Large intestine (tissue), 3 donors: ENCODE measurements at regions not wholly inside any gene's neighbourhood (a gene's known extent, or its start where the extent isn't known, plus 50 kb on each side); places are given as distances from the start of the nearest gene placed in this dataset.

Experiments
- DNase-seq, 2 donors: peaks; one replicate each; pipeline versions ENCODE4 v3.0.0 to v3.0.0-alpha.2; 2013
- H3K27ac ChIP-seq: one replicate; pipeline ENCODE4 v1.5.1; 2013; ENCODE audit warnings: low read length
- H3K27me3 ChIP-seq: 2 replicates; pipeline ENCODE4 v1.6.1; 2013; ENCODE audit warnings: low read length; ENCODE audit not compliant: control insufficient read depth, insufficient read depth
- H3K36me3 ChIP-seq: 2 replicates; pipeline ENCODE4 v1.6.1; 2013; ENCODE audit warnings: low read length; ENCODE audit not compliant: control insufficient read depth, insufficient read depth
- H3K4me1 ChIP-seq: one replicate; pipeline ENCODE4 v1.6.1; 2013; ENCODE audit warnings: low read length; ENCODE audit not compliant: control insufficient read depth, insufficient read depth
- H3K4me3 ChIP-seq: one replicate; pipeline ENCODE4 v1.5.1; 2013; ENCODE audit warnings: low read length
- H3K9me3 ChIP-seq: one replicate; pipeline ENCODE4 v1.6.1; 2013; ENCODE audit warnings: mild to moderate bottlenecking, low read depth, low read length, moderate library complexity; ENCODE audit not compliant: control insufficient read depth
- WGBS: methylation state at CpG from one replicate; pipeline ENCODE4 v1.1.5; 2013; ENCODE audit warnings: low lambda C conversion rate; ENCODE audit not compliant: insufficient coverage; 5-methylcytosine and 5-hydroxymethylcytosine counted together

DNA sequence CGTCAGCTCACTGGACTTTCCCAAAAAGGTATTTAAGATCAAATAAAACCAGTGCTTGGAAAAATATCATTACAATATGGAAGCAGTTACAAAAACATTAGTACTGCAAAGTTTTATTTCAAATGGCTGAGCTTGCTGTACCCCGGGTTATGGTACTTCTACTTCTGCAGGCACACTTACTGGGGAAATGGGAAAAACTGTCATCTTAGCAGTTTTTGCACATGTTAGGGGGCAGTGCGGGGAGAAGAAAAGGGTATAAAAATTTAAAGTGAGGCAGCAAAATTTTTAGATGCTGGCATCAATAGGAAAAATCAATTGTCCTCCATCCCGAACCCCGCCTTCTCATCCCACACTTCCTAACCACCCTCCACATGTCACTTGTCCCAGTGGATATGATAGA lies 133.4 kb downstream of the ATG4C start:
- Histone ChIP-seq H3K4me1 (peaks cover 3% of the 10 kb centered on the region), H3K36me3 (no peaks in the 10 kb centered on the region), H3K27ac (no peak overlapping the region), H3K9me3 (no peaks in the 10 kb centered on the region), H3K27me3 (no peaks in the 10 kb centered on the region), H3K4me3 (no peak overlapping the region)
- DNase-seq: no peak
- WGBS: 100% methylated on average over 2 of the region's 5 CpGs

DNA sequence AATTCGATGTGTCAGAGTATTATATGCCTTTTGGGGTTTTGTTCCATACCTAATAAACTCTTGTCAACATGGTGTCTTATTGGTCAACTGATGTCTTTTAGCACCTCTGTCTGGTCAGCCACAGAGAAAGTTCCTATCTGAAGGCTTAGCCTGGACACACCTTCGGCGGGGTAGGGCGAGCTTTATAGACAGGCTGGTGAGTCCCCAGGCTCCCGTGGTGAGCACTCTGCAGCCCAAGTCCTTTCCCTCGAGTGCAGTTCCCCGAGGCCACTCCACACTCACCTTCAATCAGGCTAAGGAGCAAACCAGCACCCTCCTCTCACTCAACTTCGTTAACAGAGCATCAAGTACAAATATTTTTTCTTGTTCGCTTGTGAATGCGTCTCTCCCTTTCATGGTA lies 133.9 kb downstream of the ATG4C start:
- no peaks in the 10 kb centered on the region for H3K9me3 ChIP-seq
- no peak for DNase-seq
- no peaks in the 10 kb centered on the region for H3K36me3 ChIP-seq
- H3K27me3 ChIP-seq: no peaks in the 10 kb centered on the region
- no peak overlapping the region for H3K4me3 ChIP-seq
- H3K4me1 ChIP-seq: peaks cover 3% of the 10 kb centered on the region
- whole genome bisulfite sequencing: 100% methylated on average over 1 of the region's 10 CpGs
- H3K27ac ChIP-seq: no peak overlapping the region

DNA sequence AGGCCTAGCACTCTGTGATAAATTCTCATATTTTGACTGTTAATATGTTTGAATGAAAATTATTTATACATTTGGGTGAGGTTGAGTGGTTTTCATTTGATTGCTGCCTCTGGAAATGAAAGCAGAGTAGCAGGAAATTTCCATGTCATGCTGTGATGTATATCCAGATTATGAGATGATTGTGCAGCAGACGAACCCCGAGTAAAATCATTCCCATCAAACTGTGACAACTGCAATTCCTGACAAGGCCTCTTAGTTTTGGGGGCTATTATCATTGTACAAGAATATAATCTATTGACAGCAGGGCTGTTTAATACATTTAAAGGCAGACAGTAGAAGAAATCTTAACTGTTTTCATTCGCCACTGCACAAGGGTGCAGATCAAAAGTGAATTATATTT lies 134.8 kb downstream of the ATG4C start:
- DNase-seq: no peak
- Histone ChIP-seq H3K27ac (no peak overlapping the region), H3K9me3 (no peaks in the 10 kb centered on the region), H3K27me3 (no peaks in the 10 kb centered on the region), H3K4me1 (peaks cover 3% of the 10 kb centered on the region), H3K4me3 (no peak overlapping the region), H3K36me3 (no peaks in the 10 kb centered on the region)
- no CpG with 5 or more reads among the region's 3 CpGs for WGBS

DNA sequence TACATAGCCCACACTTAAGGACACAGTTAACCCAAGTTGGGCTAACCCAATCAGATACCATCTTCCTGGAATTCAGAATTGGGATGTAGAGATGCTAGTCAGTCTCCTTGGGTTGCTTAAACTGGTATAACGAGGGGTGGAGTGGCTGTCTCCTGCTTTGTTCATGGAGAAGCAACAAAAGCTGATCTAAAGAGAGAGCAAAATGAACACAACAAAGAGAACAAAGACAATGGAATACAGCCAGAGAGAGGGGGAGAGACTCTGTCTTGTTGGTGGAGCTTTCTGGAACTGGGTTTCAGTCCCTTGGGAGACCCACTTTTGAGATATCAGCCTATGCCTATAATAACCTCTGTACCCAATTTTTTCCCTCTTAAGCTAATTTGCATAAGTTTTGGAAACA lies 138.1 kb downstream of the ATG4C start:
- no peaks in the 10 kb centered on the region for H3K36me3 ChIP-seq
- WGBS: no CpG with 5 or more reads among the region's 1 CpG

DNA sequence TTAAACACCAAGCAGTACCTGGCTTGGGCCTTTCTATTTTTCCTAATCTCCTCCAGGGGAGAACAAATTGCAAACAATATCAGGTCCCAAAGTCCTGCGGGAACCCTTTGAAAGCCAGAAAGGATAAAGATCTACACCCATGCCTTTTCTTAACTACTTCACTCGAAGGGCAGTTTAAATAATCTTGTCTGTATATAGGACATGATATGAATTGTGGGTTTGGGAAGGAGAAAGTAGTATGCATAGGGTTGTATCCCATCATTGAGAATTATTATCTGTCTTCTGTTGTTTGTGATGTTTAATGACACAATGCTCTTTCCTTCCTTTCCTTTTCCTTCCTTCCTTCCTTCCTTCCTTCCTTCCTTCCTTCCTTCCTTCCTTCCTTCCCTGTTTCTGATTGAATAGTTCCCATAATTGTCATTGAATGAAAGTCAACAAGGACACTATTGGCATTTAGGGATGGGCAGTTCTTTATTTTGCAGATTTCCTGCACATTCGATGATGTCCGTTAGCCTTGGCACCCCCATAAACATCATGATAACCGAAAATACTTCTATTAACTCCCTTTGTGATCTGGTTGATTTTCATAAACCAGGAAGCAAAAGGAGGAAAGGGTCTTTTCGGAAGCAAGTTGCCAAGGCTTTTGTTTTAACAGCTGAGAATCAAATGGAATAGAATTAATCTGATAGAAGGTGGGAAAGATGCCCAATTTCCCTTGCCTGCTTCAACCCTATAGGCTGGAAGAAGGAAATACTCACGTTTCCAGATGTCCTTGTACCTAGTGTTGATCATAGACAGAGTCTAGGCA lies 141.3 kb downstream of the ATG4C start:
- no peak overlapping the region for H3K27ac ChIP-seq
- H3K4me1 ChIP-seq: no peaks in the 10 kb centered on the region
- no peaks in the 10 kb centered on the region for H3K27me3 ChIP-seq
- H3K36me3 ChIP-seq: no peaks in the 10 kb centered on the region
- DNase-seq: no peak
- no peaks in the 10 kb centered on the region for H3K9me3 ChIP-seq
- WGBS: 94% methylated on average over 3 of the region's 7 CpGs
- H3K4me3 ChIP-seq: no peak overlapping the region

More for the DNA sequence above, 138.1 kb downstream of the ATG4C start:
- no peak for DNase-seq
- H3K9me3 ChIP-seq: no peaks in the 10 kb centered on the region
- H3K27ac ChIP-seq: no peak overlapping the region
- H3K4me3 ChIP-seq: no peak overlapping the region
- H3K4me1 ChIP-seq: no peaks in the 10 kb centered on the region
- H3K27me3 ChIP-seq: no peaks in the 10 kb centered on the region

DNA sequence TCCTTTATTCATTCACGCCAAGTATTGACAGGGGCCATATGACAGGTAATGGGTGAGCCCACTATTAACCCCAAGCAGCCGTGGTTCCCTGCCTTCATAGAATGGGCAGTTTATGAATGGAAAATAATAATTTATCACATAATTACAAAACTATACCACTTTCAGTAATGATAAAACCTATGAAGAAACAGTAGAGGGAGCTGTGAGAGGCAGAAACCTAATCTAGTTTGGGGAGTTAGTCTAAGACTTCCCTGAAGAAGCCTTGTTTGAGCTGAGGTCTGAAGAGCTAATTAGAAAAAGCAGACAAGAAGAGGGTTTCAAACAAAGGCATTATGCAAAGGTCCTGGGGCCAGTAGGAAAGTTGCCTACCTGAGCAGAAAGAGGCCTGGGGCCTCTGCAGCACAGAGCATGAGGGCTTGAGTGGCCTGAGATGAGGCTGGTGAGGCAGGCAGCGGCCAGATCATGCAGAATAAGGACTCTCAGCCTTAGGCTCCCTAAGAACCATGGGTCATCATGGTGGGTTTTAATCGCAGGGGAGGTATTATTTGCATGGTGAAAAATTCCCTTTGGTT lies 142.8 kb downstream of the ATG4C start:
- Histone ChIP-seq H3K27ac (no peak overlapping the region), H3K27me3 (no peaks in the 10 kb centered on the region), H3K4me1 (no peaks in the 10 kb centered on the region), H3K4me3 (no peak overlapping the region), H3K36me3 (no peaks in the 10 kb centered on the region), H3K9me3 (no peaks in the 10 kb centered on the region)
- DNase-seq: no peak
- 86% methylated on average over 2 of the region's 4 CpGs for WGBS

DNA sequence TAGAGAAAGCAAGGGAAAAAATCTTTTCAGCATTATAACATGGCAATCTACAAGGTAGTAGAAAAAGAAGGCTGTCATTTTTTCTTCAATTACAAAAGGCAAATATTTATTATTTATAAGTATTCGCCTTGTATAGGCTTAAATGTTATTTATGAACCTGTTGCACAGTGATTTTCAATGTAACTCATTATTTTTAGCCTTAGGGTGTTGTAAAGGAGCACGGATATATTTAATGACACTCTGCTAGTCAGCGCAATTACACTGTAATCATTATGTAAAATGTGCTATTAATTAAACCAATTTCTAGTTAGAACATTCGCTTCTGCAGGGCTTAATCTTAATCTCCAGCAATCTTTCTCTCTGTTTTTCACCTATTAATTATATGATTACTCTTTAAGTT lies 145.0 kb downstream of the ATG4C start:
- no peak for DNase-seq
- H3K27me3 ChIP-seq: peaks cover 4% of the 10 kb centered on the region
- H3K4me1 ChIP-seq: no peaks in the 10 kb centered on the region
- no peaks in the 10 kb centered on the region for H3K9me3 ChIP-seq
- no peak overlapping the region for H3K4me3 ChIP-seq
- 90% methylated on average over 2 of the region's 4 CpGs for WGBS
- H3K27ac ChIP-seq: no peak overlapping the region
- H3K36me3 ChIP-seq: no peaks in the 10 kb centered on the region

DNA sequence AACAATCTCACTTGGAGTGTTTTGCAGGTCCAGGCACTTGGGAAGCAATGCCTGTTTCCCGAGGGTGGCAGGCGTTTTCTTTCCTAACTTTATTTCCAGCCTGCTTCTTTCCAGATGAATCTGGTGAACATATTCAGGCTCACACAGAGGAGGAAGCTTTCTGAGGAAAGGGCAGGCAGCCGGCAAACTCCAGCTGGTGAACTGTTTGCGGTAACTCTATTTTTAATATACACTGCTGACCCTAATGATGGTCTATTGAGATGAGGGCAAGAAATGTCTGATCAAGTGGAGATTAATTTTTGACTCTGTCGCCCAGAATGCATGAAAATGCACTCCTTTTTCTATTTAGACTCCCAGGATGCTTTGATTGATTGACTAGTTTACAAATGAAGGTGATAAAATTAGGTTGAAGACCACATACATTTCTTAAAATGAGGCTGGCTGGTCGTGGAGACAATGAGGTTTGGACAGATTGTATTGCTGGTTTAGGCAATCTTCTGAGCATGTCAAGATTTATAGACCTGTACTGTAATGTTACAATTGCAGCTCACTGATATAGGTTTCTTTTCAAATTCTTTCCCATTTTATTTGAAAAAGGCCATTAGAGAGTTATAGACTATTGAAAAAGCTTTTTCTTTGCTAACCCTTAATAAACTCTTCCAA lies 153.8 kb downstream of the ATG4C start:
- WGBS: no CpG with 5 or more reads among the region's 6 CpGs
- DNase-seq: no peak
- Histone ChIP-seq H3K27me3 (peaks cover 4% of the 10 kb centered on the region), H3K36me3 (no peaks in the 10 kb centered on the region), H3K4me3 (no peak overlapping the region), H3K9me3 (no peaks in the 10 kb centered on the region), H3K27ac (no peak overlapping the region), H3K4me1 (no peaks in the 10 kb centered on the region)

DNA sequence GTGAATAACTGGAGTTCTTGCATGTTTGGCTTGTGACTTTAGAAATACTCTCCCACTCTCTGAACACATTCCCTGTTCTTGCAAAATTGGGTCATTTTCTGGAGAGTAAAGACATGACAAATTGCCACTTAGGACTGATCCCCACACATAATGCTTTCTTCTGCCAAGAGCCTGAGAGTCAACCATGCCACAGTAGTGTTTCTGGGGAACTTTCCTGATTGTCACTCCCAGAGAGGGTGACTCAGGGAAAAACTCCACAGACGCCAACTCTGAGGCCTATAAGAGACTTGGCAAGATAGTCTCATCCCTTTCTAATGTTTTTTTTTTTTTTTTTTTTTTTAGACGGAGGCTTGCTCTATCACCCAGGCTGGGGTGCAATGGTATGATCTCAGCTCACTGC lies 157.8 kb downstream of the ATG4C start:
- no peaks in the 10 kb centered on the region for H3K9me3 ChIP-seq
- no peaks in the 10 kb centered on the region for H3K36me3 ChIP-seq
- H3K4me3 ChIP-seq: no peak overlapping the region
- no peak overlapping the region for H3K27ac ChIP-seq
- H3K4me1 ChIP-seq: peaks cover 2% of the 10 kb centered on the region
- H3K27me3 ChIP-seq: no peaks in the 10 kb centered on the region
- no CpG with 5 or more reads among the region's 2 CpGs for WGBS
- DNase-seq: no peak

DNA sequence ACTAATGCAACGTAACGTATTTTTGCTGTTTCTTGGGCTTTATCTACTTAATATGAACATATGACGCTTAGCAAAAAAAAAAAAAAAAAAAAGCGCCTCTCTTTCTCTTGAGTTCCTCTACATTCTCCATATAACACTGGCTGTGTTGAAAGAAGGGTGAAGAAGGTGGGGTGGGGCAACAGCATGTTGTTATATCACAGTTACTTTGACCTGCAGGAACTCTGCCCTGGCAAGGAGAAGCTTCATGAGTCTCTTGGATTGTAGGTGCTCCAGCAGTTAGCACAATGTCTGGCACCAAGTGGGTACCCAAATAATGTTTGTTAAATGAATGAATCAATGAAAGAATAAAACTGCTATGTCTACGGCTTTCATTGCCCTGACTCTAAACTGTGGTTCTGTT lies 162.6 kb downstream of the ATG4C start:
- Histone ChIP-seq H3K4me1 (peaks cover 2% of the 10 kb centered on the region), H3K4me3 (no peak overlapping the region), H3K27ac (peak overlapping the region; percentile 52), H3K9me3 (no peaks in the 10 kb centered on the region), H3K36me3 (no peaks in the 10 kb centered on the region), H3K27me3 (no peaks in the 10 kb centered on the region)
- peak; percentile 31 to 73 for DNase-seq
- no CpG with 5 or more reads among the region's 5 CpGs for WGBS
